ENCODE measurements at regions not wholly inside any gene's neighbourhood (a gene's known extent, or its start where the extent isn't known, plus 50 kb on each side); places are given as distances from the start of the nearest gene placed in this dataset.

GRCh38 chr3:159748425-159748824 is 240.2 kb upstream of the IL12A start:
- H3K4me1 Mint-ChIP-seq: no peaks in the 10 kb centered on the region

GRCh38 chr3:159749406-159749805 is 239.2 kb upstream of the IL12A start:
- no peak for DNase-seq (ENCODE audit: low spot score)
- H3K4me1 ChIP-seq: no peaks in the 10 kb centered on the region
- H3K27ac Mint-ChIP-seq: no peak overlapping the region
- TF ChIP-seq EZH2phosphoT487 (IDR thresholded peaks at IDR 0.05) (no peak), CTCF (IDR thresholded peaks at IDR 0.05) (no peak)
- H3K27ac ChIP-seq: no peak overlapping the region
- H3K36me3 Mint-ChIP-seq: peaks cover under 1% of the 10 kb centered on the region
- no peaks in the 10 kb centered on the region for H4K20me1 ChIP-seq (ENCODE audit: low read depth)
- no peaks in the 10 kb centered on the region for H3F3A ChIP-seq (ENCODE audit: low read depth)
- H3K9ac ChIP-seq: no peak overlapping the region
- H2AFZ ChIP-seq (replicated peaks): no peak overlapping the region
- H3K27me3 ChIP-seq: no peaks in the 10 kb centered on the region
- H3K4me3 Mint-ChIP-seq: no peak overlapping the region
- no peak overlapping the region for H3K4me2 ChIP-seq
- H3K36me3 ChIP-seq: no peaks in the 10 kb centered on the region
- no peak overlapping the region for H3K4me3 ChIP-seq
- H3K9me3 ChIP-seq (ENCODE audit: low read depth): no peaks in the 10 kb centered on the region
- H3K27me3 Mint-ChIP-seq (ENCODE audit: insufficient read depth, low read depth): peaks cover 3% of the 10 kb centered on the region
- H3K4me1 Mint-ChIP-seq: no peaks in the 10 kb centered on the region
- peaks cover under 1% of the 10 kb centered on the region for H3K9me3 Mint-ChIP-seq
- no peaks in the 10 kb centered on the region for H3K79me2 ChIP-seq (ENCODE audit: low read depth)

More at GRCh38 chr3:159748425-159748824, 240.2 kb upstream of the IL12A start:
- no peak overlapping the region for H2AFZ ChIP-seq (replicated peaks)
- no peak overlapping the region for H3K4me3 Mint-ChIP-seq
- no peak overlapping the region for H3K27ac Mint-ChIP-seq
- no peaks in the 10 kb centered on the region for H4K20me1 ChIP-seq (ENCODE audit: low read depth)
- no peaks in the 10 kb centered on the region for H3F3A ChIP-seq (ENCODE audit: low read depth)
- H3K4me1 ChIP-seq: no peaks in the 10 kb centered on the region
- H3K27ac ChIP-seq: no peak overlapping the region
- H3K4me2 ChIP-seq: no peak overlapping the region
- TF ChIP-seq CTCF (IDR thresholded peaks at IDR 0.05): no peak
- TF ChIP-seq EZH2 (IDR thresholded peaks at IDR 0.05): no peak
- TF ChIP-seq EZH2phosphoT487 (IDR thresholded peaks at IDR 0.05): no peak
- no peak for DNase-seq (ENCODE audit: low spot score)
- no peak overlapping the region for H3K4me3 ChIP-seq
- no peak overlapping the region for H3K9ac ChIP-seq
- H3K27me3 ChIP-seq: no peaks in the 10 kb centered on the region
- no peaks in the 10 kb centered on the region for H3K9me3 ChIP-seq (ENCODE audit: low read depth)
- H3K79me2 ChIP-seq (ENCODE audit: low read depth): no peaks in the 10 kb centered on the region
- no peaks in the 10 kb centered on the region for H3K36me3 ChIP-seq
- H3K27me3 Mint-ChIP-seq (ENCODE audit: insufficient read depth, low read depth): peaks cover 3% of the 10 kb centered on the region
- no peaks in the 10 kb centered on the region for H3K36me3 Mint-ChIP-seq
- H3K9me3 Mint-ChIP-seq: no peaks in the 10 kb centered on the region

GRCh38 chr3:159751146-159751545 is 237.5 kb upstream of the IL12A start:
- no peak overlapping the region for H3K9ac ChIP-seq
- H3K27me3 ChIP-seq: no peaks in the 10 kb centered on the region
- DNase-seq (ENCODE audit: low spot score): no peak
- peaks cover 3% of the 10 kb centered on the region for H3K27me3 Mint-ChIP-seq (ENCODE audit: insufficient read depth, low read depth)
- H3K36me3 ChIP-seq: no peaks in the 10 kb centered on the region
- H3K4me3 ChIP-seq: no peak overlapping the region
- H3K4me1 Mint-ChIP-seq: no peaks in the 10 kb centered on the region
- H3K4me3 Mint-ChIP-seq: no peak overlapping the region
- H3F3A ChIP-seq (ENCODE audit: low read depth): no peaks in the 10 kb centered on the region
- no peak overlapping the region for H3K4me2 ChIP-seq
- H3K4me1 ChIP-seq: no peaks in the 10 kb centered on the region
- no peak overlapping the region for H3K27ac Mint-ChIP-seq
- H3K27ac ChIP-seq: no peak overlapping the region
- H3K9me3 ChIP-seq (ENCODE audit: low read depth): peaks cover 2% of the 10 kb centered on the region
- no peak overlapping the region for H2AFZ ChIP-seq (replicated peaks)
- no peak for TF ChIP-seq CTCF (IDR thresholded peaks at IDR 0.05)
- TF ChIP-seq EZH2 (IDR thresholded peaks at IDR 0.05): no peak
- no peak for TF ChIP-seq EZH2phosphoT487 (IDR thresholded peaks at IDR 0.05)
- peaks cover 6% of the 10 kb centered on the region for H3K36me3 Mint-ChIP-seq
- peaks cover 16% of the 10 kb centered on the region for H3K9me3 Mint-ChIP-seq
- no peaks in the 10 kb centered on the region for H3K79me2 ChIP-seq (ENCODE audit: low read depth)
- no peaks in the 10 kb centered on the region for H4K20me1 ChIP-seq (ENCODE audit: low read depth)
